DOHH2 (cell line): ENCODE measurements at regions not wholly inside any gene's neighbourhood (a gene's known extent, or its start where the extent isn't known, plus 50 kb on each side); places are given as distances from the start of the nearest gene placed in this dataset.

ENCODE experiments used
- H3F3A ChIP-seq: fragments of 200-600 bp; sonication (generic), shearing (Covaris generic); 2 replicates; pipeline ENCODE4 v1.6.0; 2016; ENCODE audit warnings: antibody characterized with exemption, mild to moderate bottlenecking; ENCODE audit not compliant: control insufficient read depth, insufficient read depth
- H3K27ac ChIP-seq: fragments of 200-600 bp; sonication (generic); 2 replicates; pipeline ENCODE4 v1.5.1; 2014; ENCODE audit warnings: low read depth, mild to moderate bottlenecking, low read length, moderate library complexity
- H3K27me3 ChIP-seq: fragments of 200-600 bp; sonication (generic); 2 replicates; pipeline ENCODE4 v1.6.1; 2014; ENCODE audit warnings: mild to moderate bottlenecking, low read length, mixed read lengths; ENCODE audit not compliant: control insufficient read depth
- H3K36me3 ChIP-seq: fragments of 200-600 bp; sonication (generic); 2 replicates; pipeline ENCODE4 v1.6.1; 2014; ENCODE audit warnings: mild to moderate bottlenecking, low read length, moderate library complexity, mixed read lengths; ENCODE audit not compliant: control insufficient read depth
- H3K4me1 ChIP-seq: fragments of 200-600 bp; sonication (generic); 2 replicates; pipeline ENCODE4 v1.6.1; 2014; ENCODE audit warnings: mild to moderate bottlenecking, low read length, mixed read lengths; ENCODE audit not compliant: control insufficient read depth
- H3K4me2 ChIP-seq: fragments of 200-600 bp; sonication (generic); 2 replicates; pipeline ENCODE4 v1.6.0; 2014; ENCODE audit warnings: mild to moderate bottlenecking, low read length, moderate library complexity
- H3K4me3 ChIP-seq: fragments of 200-600 bp; sonication (generic); 2 replicates; pipeline ENCODE4 v1.5.1; 2014; ENCODE audit warnings: mild to moderate bottlenecking, low read length, mixed read lengths
- H3K79me2 ChIP-seq: fragments of 200-600 bp; sonication (generic); 2 replicates; pipeline ENCODE4 v1.6.1; 2014; ENCODE audit warnings: mild to moderate bottlenecking, low read length, mixed read lengths; ENCODE audit not compliant: control insufficient read depth
- H3K9me2 ChIP-seq: fragments of 200-600 bp; sonication (generic); replicated peaks from 2 replicates; pipeline ENCODE4 v1.6.1; 2014; ENCODE audit warnings: mild to moderate bottlenecking, low read length, mixed read lengths; ENCODE audit not compliant: control insufficient read depth
- H3K9me3 ChIP-seq: fragments of 200-600 bp; sonication (generic); 2 replicates; pipeline ENCODE4 v1.6.1; 2014; ENCODE audit warnings: antibody characterized with exemption, low read length, mixed read lengths; ENCODE audit not compliant: control insufficient read depth, insufficient read depth
- H4K20me1 ChIP-seq: fragments of 200-600 bp; sonication (generic); 2 replicates; pipeline ENCODE4 v1.6.0; 2014; ENCODE audit warnings: low read depth, mild to moderate bottlenecking, antibody characterized with exemption, low read length, moderate library complexity; ENCODE audit not compliant: control insufficient read depth, insufficient read depth
- EZH2phosphoT487 ChIP-seq: fragments of 200-600 bp; sonication (generic); IDR thresholded peaks from 2 replicates; pipeline ENCODE4 v1.6.1; 2017; ENCODE audit warnings: borderline replicate concordance, mild to moderate bottlenecking, antibody characterized with exemption, low read length, moderate library complexity, mixed read lengths
- TF ChIP-seq, protein P1 (sequence below): fragments of 200-600 bp; sonication (generic); IDR thresholded peaks from one replicate; pipeline ENCODE4 v1.5.1; 2014; ENCODE audit warnings: antibody characterized with exemption, mild to moderate bottlenecking, low read depth, low read length; ENCODE audit not compliant: poor library complexity, severe bottlenecking

DNA sequence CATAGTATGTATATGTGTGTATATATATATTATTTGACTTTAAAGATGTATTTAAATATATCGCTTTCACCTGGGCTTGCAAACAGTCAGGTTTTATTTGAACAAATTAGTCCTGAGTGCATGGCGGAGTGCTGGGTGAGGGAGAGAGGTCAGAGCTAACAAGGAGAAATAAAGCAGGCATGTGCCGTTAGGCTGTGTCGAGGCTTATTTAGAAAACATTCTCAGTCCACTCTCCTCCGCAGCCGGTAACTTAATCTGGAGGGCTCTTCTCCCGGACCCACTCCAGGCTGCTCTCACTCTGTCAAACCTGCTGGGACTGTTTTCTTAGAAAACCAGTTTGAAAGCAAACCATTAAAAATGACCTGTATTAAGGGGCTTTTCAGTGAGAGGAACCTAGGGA lies 455.9 kb downstream of the MN1 start:
- 0 out of 2 replicates have a peak, but pooled peaks cover 3% of the 10 kb centered on the region for H3K4me1 ChIP-seq
- no peaks in the 10 kb centered on the region for H3K36me3 ChIP-seq
- H3K4me3 ChIP-seq, result no peak overlapping the region
- H4K20me1 ChIP-seq, result no peaks in the 10 kb centered on the region
- H3K9me2 ChIP-seq, result no peaks in the 10 kb centered on the region
- no peaks in the 10 kb centered on the region for H3K79me2 ChIP-seq
- no peak overlapping the region for H3K27ac ChIP-seq
- H3F3A ChIP-seq, result no peaks in the 10 kb centered on the region
- H3K27me3 ChIP-seq, result no peaks in the 10 kb centered on the region
- no peak overlapping the region for H3K4me2 ChIP-seq
- no peaks in the 10 kb centered on the region; the same call in none of the 2 replicates for H3K9me3 ChIP-seq
- TF ChIP-seq EZH2phosphoT487, result no peak
- TF ChIP-seq, protein P1, sequence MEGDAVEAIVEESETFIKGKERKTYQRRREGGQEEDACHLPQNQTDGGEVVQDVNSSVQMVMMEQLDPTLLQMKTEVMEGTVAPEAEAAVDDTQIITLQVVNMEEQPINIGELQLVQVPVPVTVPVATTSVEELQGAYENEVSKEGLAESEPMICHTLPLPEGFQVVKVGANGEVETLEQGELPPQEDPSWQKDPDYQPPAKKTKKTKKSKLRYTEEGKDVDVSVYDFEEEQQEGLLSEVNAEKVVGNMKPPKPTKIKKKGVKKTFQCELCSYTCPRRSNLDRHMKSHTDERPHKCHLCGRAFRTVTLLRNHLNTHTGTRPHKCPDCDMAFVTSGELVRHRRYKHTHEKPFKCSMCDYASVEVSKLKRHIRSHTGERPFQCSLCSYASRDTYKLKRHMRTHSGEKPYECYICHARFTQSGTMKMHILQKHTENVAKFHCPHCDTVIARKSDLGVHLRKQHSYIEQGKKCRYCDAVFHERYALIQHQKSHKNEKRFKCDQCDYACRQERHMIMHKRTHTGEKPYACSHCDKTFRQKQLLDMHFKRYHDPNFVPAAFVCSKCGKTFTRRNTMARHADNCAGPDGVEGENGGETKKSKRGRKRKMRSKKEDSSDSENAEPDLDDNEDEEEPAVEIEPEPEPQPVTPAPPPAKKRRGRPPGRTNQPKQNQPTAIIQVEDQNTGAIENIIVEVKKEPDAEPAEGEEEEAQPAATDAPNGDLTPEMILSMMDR, result no peak

DNA sequence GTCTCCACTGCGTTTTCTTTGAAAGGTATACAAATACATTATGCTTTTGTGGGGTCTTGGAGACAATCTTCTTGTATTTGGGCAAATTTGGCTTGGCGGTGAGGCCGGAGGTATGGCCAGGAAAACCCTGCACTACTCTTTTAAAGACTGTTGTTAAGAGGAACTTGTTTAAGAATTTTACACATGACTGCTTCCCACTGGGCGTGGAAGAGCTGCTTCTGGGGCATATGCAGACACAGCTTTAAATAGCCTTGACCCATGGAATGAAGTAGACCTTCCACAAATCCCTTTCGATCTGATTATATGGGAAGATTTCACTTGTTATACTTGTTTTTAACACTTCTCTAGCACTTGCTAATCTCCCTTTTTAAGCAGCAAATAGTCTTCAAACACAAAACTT lies 453.6 kb downstream of the MN1 start:
- H3K36me3 ChIP-seq, result no peaks in the 10 kb centered on the region
- no peaks in the 10 kb centered on the region for H3K27me3 ChIP-seq
- H3K4me2 ChIP-seq, result no peak overlapping the region
- 0 out of 2 replicates have a peak, but pooled peaks cover 3% of the 10 kb centered on the region for H3K4me1 ChIP-seq
- H3K27ac ChIP-seq, result no peak overlapping the region
- no peaks in the 10 kb centered on the region for H3K79me2 ChIP-seq
- no peaks in the 10 kb centered on the region for H3K9me2 ChIP-seq
- TF ChIP-seq, protein P1, result no peak
- TF ChIP-seq EZH2phosphoT487, result no peak
- H3F3A ChIP-seq, result no peaks in the 10 kb centered on the region
- H3K4me3 ChIP-seq, result no peak overlapping the region
- no peaks in the 10 kb centered on the region for H4K20me1 ChIP-seq
- no peaks in the 10 kb centered on the region; the same call in none of the 2 replicates for H3K9me3 ChIP-seq

DNA sequence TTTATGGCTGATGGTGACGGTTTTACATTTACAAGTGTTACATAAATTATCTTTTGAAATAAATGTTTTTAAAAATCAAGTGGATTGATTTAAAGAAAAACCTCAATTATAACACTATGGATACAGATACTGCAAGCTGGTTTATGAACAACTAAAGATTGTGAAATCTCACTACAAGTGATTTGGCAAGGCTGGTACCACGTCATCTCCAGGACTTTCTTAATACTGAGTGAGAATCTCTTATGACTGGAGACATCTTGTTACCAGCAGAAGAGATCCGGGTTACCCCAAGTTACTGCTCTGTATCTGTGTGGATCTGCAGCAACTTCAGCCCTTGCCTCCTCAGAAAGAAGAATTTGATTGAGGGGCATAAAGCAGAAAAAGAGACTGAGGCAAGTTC lies 452.9 kb downstream of the MN1 start:
- no peaks in the 10 kb centered on the region for H3K9me2 ChIP-seq
- 0 out of 2 replicates have a peak, but pooled peaks cover 3% of the 10 kb centered on the region for H3K4me1 ChIP-seq
- H4K20me1 ChIP-seq, result no peaks in the 10 kb centered on the region
- no peak overlapping the region for H3K27ac ChIP-seq
- no peak for TF ChIP-seq EZH2phosphoT487
- TF ChIP-seq, protein P1, result no peak
- no peaks in the 10 kb centered on the region for H3K36me3 ChIP-seq
- no peaks in the 10 kb centered on the region for H3K79me2 ChIP-seq
- H3K4me3 ChIP-seq, result no peak overlapping the region
- H3K4me2 ChIP-seq, result no peak overlapping the region
- H3K27me3 ChIP-seq, result no peaks in the 10 kb centered on the region
- H3K9me3 ChIP-seq, result no peaks in the 10 kb centered on the region; the same call in none of the 2 replicates
- no peaks in the 10 kb centered on the region for H3F3A ChIP-seq

DNA sequence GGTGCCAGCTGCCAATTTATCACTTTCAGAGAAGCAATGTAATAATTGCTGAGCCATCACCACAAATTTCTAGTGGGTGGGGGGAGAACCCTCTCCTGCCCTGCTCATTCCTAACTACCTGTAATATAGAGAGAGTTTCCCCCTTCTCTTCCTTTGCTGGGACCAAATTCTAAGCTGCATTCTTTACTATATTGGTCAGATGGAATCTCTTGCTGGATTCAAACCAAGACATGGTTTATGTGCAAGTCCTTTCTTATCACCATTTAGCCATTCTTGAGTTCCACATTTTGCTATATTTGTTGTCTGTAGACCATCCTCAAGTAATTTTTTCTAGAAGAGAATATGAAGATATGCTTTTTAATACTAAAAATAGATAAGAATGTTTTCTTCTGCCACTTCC lies 452.1 kb downstream of the MN1 start:
- H3K9me2 ChIP-seq, result no peaks in the 10 kb centered on the region
- 0 out of 2 replicates have a peak, but pooled peaks cover 3% of the 10 kb centered on the region for H3K4me1 ChIP-seq
- H3K4me3 ChIP-seq, result no peak overlapping the region
- H3F3A ChIP-seq, result no peaks in the 10 kb centered on the region
- H3K36me3 ChIP-seq, result no peaks in the 10 kb centered on the region
- no peak overlapping the region for H3K27ac ChIP-seq
- H3K27me3 ChIP-seq, result no peaks in the 10 kb centered on the region
- TF ChIP-seq EZH2phosphoT487, result no peak
- TF ChIP-seq, protein P1, result no peak
- H3K79me2 ChIP-seq, result no peaks in the 10 kb centered on the region
- H3K4me2 ChIP-seq, result no peak overlapping the region
- no peaks in the 10 kb centered on the region for H4K20me1 ChIP-seq
- H3K9me3 ChIP-seq, result no peaks in the 10 kb centered on the region; the same call in none of the 2 replicates
